ENCODE measurements at regions not wholly inside any gene's neighbourhood (a gene's known extent, or its start where the extent isn't known, plus 50 kb on each side); places are given as distances from the start of the nearest gene placed in this dataset.

DNA sequence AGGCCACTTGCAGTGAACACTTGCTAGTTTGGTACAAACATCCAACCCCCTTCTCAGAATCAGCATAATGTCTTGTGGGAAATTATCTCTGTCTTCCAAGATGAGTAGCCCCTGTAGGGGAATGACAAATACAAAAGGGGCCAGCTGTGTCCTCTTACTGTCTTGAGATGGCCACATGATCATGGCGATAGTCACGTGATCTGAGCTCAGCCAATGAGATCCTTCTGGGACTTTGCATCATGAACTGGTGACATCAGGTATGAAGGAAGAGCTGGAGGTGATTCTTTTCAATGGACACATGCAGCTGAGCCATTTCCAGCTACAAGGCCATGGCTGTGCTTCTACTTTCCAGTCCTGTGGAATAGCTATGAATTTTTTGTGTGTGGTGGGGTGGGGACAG is 206.3 kb downstream of the IRX1 start:
- Histone ChIP-seq H4K20me1 (ENCODE audit: insufficient read depth, low read length) (no peaks in the 10 kb centered on the region), H3K4me2 (ENCODE audit: low read length) (no peak overlapping the region), H3K79me2 (ENCODE audit: insufficient read depth, low read length) (no peaks in the 10 kb centered on the region), H3K4me3 (ENCODE audit: insufficient read depth, low read depth, low read length) (no peak overlapping the region), H3K36me3 (ENCODE audit: insufficient read depth, low read length) (no peaks in the 10 kb centered on the region), H3K9ac (ENCODE audit: low read length) (no peak overlapping the region), H3K27me3 (ENCODE audit: insufficient read depth, low read length) (no peaks in the 10 kb centered on the region), H3K9me3 (ENCODE audit: insufficient read depth, low read depth, low read length) (peaks cover 3% of the 10 kb centered on the region), H2AFZ (ENCODE audit: low read depth, low read length) (no peak overlapping the region), H3K27ac (ENCODE audit: low read depth, low read length) (no peak overlapping the region), H3K4me1 (ENCODE audit: insufficient read depth, low read length) (no peaks in the 10 kb centered on the region)
- no peaks in the 10 kb centered on the region for H3K4me1 Mint-ChIP-seq (ENCODE audit: low read depth, unreplicated experiment)
- no peaks in the 10 kb centered on the region for H3K27me3 Mint-ChIP-seq (ENCODE audit: low read depth, unreplicated experiment)
- no peak overlapping the region for H3K4me3 Mint-ChIP-seq (ENCODE audit: unreplicated experiment)
- FAIRE-seq, result no peak
- TF ChIP-seq EZH2 (IDR thresholded peaks at IDR 0.05; ENCODE audit: insufficient read depth, low read length), result no peak
- TF ChIP-seq, protein P1, sequence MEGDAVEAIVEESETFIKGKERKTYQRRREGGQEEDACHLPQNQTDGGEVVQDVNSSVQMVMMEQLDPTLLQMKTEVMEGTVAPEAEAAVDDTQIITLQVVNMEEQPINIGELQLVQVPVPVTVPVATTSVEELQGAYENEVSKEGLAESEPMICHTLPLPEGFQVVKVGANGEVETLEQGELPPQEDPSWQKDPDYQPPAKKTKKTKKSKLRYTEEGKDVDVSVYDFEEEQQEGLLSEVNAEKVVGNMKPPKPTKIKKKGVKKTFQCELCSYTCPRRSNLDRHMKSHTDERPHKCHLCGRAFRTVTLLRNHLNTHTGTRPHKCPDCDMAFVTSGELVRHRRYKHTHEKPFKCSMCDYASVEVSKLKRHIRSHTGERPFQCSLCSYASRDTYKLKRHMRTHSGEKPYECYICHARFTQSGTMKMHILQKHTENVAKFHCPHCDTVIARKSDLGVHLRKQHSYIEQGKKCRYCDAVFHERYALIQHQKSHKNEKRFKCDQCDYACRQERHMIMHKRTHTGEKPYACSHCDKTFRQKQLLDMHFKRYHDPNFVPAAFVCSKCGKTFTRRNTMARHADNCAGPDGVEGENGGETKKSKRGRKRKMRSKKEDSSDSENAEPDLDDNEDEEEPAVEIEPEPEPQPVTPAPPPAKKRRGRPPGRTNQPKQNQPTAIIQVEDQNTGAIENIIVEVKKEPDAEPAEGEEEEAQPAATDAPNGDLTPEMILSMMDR (IDR thresholded peaks at IDR 0.05; ENCODE audit: insufficient read depth, low read depth, low read length), result no peak
- no peaks in the 10 kb centered on the region for H3K36me3 Mint-ChIP-seq (ENCODE audit: low read depth, unreplicated experiment)
- H3K9me3 Mint-ChIP-seq (ENCODE audit: unreplicated experiment), result peaks cover 2% of the 10 kb centered on the region
- DNase-seq (ENCODE audit: low read depth), result no peak
- no peak overlapping the region for H3K27ac Mint-ChIP-seq (ENCODE audit: unreplicated experiment)

DNA sequence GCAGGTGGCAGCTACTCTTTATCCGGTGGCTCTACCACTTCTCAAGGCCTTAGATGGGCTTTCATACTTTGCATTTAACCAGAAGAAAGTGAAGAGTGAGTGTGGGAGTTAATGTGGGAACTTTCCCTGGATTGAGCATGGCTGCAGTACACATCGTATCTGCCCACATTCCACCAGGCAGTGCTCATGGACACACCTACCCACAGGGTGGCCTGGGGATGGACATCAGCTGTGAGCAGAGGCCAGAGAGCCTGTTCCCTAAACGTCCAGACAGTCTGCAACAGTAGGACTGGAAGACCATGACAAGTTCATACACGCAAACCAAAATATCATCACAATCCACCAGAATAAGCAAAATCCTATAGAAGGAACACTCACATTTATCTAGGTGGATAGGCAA is 213.8 kb downstream of the IRX1 start:
- peaks cover 6% of the 10 kb centered on the region for H3K4me1 Mint-ChIP-seq (ENCODE audit: low read depth, unreplicated experiment)
- no peak for DNase-seq (ENCODE audit: low read depth)
- Histone ChIP-seq H4K20me1 (ENCODE audit: insufficient read depth, low read length) (no peaks in the 10 kb centered on the region), H3K79me2 (ENCODE audit: insufficient read depth, low read length) (no peaks in the 10 kb centered on the region), H3K4me2 (ENCODE audit: low read length) (no peak overlapping the region), H3K4me3 (ENCODE audit: insufficient read depth, low read depth, low read length) (no peak overlapping the region), H3K27me3 (ENCODE audit: insufficient read depth, low read length) (no peaks in the 10 kb centered on the region), H3K27ac (ENCODE audit: low read depth, low read length) (no peak overlapping the region), H3K9ac (ENCODE audit: low read length) (no peak overlapping the region), H3K36me3 (ENCODE audit: insufficient read depth, low read length) (no peaks in the 10 kb centered on the region), H3K9me3 (ENCODE audit: insufficient read depth, low read depth, low read length) (no peaks in the 10 kb centered on the region), H2AFZ (ENCODE audit: low read depth, low read length) (no peak overlapping the region), H3K4me1 (ENCODE audit: insufficient read depth, low read length) (no peaks in the 10 kb centered on the region)
- no peaks in the 10 kb centered on the region for H3K36me3 Mint-ChIP-seq (ENCODE audit: low read depth, unreplicated experiment)
- no peak overlapping the region for H3K4me3 Mint-ChIP-seq (ENCODE audit: unreplicated experiment)
- TF ChIP-seq, protein P1 (IDR thresholded peaks at IDR 0.05; ENCODE audit: insufficient read depth, low read depth, low read length), result no peak
- TF ChIP-seq EZH2 (IDR thresholded peaks at IDR 0.05; ENCODE audit: insufficient read depth, low read length), result no peak
- FAIRE-seq, result no peak
- H3K9me3 Mint-ChIP-seq (ENCODE audit: unreplicated experiment), result no peaks in the 10 kb centered on the region
- no peak overlapping the region for H3K27ac Mint-ChIP-seq (ENCODE audit: unreplicated experiment)
- H3K27me3 Mint-ChIP-seq (ENCODE audit: low read depth, unreplicated experiment), result no peaks in the 10 kb centered on the region

DNA sequence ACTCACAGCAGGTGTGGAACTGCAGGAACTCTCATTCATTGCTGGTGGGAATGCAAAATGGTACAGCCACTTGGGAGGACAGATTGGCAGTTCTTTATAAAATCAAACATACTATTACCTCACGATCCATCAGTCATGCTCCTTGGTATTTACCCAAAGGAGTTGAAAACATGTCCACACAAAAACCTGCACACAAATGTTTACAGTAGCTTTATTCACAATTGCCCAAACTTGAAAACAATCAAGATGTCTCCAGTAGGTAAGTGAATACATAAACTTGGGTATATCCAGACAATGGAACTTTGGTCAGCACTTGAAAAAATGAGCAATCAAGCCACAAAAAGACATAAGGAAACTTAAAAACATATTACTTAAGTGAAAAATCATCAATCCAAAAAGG is 215.5 kb downstream of the IRX1 start:
- Histone ChIP-seq H3K27me3 (ENCODE audit: insufficient read depth, low read length) (no peaks in the 10 kb centered on the region), H3K79me2 (ENCODE audit: insufficient read depth, low read length) (no peaks in the 10 kb centered on the region), H4K20me1 (ENCODE audit: insufficient read depth, low read length) (no peaks in the 10 kb centered on the region), H3K9ac (ENCODE audit: low read length) (no peak overlapping the region), H3K36me3 (ENCODE audit: insufficient read depth, low read length) (no peaks in the 10 kb centered on the region), H3K9me3 (ENCODE audit: insufficient read depth, low read depth, low read length) (no peaks in the 10 kb centered on the region), H3K27ac (ENCODE audit: low read depth, low read length) (no peak overlapping the region), H3K4me2 (ENCODE audit: low read length) (no peak overlapping the region), H3K4me1 (ENCODE audit: insufficient read depth, low read length) (no peaks in the 10 kb centered on the region), H2AFZ (ENCODE audit: low read depth, low read length) (no peak overlapping the region), H3K4me3 (ENCODE audit: insufficient read depth, low read depth, low read length) (no peak overlapping the region)
- no peak for FAIRE-seq
- H3K4me1 Mint-ChIP-seq (ENCODE audit: low read depth, unreplicated experiment), result peaks cover 6% of the 10 kb centered on the region
- TF ChIP-seq, protein P1 (IDR thresholded peaks at IDR 0.05; ENCODE audit: insufficient read depth, low read depth, low read length), result no peak
- H3K27ac Mint-ChIP-seq (ENCODE audit: unreplicated experiment), result no peak overlapping the region
- no peaks in the 10 kb centered on the region for H3K36me3 Mint-ChIP-seq (ENCODE audit: low read depth, unreplicated experiment)
- DNase-seq (ENCODE audit: low read depth), result no peak
- no peaks in the 10 kb centered on the region for H3K27me3 Mint-ChIP-seq (ENCODE audit: low read depth, unreplicated experiment)
- no peak overlapping the region for H3K4me3 Mint-ChIP-seq (ENCODE audit: unreplicated experiment)
- no peaks in the 10 kb centered on the region for H3K9me3 Mint-ChIP-seq (ENCODE audit: unreplicated experiment)
